NOMO-1 treated with DMSO at 0.1 percent for 48 hours (cell line): ENCODE measurements at regions not wholly inside any gene's neighbourhood (a gene's known extent, or its start where the extent isn't known, plus 50 kb on each side); places are given as distances from the start of the nearest gene placed in this dataset.

Experiments
- DNase-seq: peaks from one replicate; lab custom pipeline; 2025; ENCODE audit not compliant: unreplicated experiment; lab: John Stamatoyannopoulos, UW

DNA sequence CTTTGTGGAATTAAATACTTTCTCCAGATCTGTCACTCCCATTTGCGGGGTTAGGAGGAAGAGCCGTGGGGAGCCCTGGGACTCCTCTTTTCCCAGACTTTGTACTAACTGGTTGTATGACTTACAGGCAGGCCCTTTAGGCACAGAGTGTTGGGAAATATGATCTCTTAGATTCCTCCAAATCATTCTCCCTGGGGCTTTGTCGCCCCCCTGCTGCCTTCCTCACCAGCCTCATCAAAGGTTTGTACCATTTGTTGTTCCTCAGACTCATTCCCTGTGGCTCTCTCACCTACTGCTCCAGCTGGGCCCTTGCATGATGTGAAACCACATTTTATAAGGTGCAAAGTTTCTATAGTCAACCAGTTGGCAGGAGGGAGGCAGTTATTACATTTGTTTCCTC, 56.4 kb downstream of the CRYGS start:
- DNase-seq: no peak

DNA sequence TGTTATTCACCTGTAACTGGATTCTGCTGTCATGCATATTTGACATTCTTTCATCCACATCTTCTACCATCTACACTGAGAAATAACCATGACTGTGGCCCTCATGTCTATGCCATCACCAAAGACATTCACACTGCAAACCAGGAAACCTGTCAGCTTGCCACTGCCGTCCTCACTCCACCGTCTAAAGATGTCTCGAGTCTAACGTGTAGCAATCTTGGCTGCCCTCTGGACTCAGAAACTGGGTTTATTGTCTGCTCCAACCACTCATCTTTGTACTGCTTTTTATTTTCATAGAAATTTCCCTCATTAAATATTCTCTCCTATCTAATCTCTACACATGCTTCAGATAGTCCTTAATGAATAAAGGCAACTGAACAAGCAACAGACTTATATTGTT, 57.1 kb downstream of the CRYGS start:
- no peak for DNase-seq

DNA sequence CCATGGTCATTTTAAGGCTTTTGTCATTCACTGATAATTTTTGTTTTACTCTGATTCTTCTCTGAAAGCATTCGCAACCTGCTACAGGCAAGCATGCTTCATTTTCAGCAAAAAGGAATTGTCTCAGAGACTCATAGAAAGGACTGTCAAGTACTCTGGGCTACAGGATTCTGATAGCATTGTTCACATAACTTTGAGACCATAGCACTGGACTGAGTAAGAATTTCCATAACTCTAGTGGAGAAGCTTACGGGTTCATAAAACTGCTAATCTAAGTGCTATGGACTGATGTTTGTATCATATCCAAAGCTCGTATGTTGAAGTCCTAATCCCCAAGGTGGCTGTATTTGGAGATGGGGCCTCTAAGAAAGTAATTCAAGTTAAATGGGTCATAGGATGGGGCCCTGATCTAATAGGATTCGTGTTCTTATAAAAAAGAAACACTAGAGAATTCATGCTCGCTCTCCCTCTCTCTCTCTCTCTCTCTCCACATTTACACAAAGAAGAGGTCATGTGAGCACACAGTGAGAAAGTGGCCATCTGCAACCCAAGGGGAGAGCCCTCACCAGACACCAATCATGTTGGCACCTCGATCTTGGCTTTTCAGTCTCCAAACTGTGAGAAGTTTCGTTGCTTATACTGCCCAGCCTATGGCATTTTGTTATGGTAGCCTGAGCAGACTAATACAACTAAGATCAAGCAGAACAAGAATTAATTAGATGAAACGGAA, 60.4 kb downstream of the CRYGS start:
- DNase-seq: no peak

DNA sequence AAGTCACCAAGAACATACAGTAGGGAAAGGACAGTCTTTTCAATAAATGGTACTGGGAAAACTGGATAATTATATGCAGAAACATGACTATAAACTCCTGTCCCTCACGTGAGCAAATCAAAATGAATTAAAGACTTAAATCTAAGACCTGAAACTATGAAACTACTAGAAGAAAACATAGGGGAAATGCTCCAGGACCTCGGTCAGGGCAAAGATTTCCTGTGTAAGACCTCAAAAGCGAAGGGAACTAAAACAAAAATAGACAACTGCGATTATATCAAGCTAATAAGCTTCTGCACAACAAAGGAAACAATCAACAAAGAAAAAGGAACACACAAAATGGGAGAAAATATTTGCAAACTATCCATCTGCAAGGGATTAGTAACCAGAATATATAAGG, 62.7 kb downstream of the CRYGS start:
- DNase-seq: peak; percentile 37

DNA sequence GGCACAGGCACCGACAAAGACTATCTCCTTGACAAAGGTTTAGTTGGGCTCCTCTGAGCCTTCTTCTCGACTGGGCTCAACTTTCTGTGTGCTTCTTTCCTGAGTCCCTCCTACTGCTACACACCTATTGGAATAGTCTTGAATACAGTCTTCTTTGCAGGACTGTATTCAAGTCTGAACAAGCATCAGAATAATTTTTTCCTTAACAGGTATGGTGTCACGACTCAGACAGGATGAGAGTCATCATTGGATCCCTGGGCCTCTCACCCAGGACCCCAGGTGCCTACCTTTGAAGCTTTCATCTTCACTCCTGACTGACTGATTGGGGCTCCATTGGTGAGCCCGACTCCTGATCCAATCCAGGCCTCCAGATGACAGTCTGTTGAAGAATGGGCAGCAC, 66.3 kb downstream of the CRYGS start:
- no peak for DNase-seq

DNA sequence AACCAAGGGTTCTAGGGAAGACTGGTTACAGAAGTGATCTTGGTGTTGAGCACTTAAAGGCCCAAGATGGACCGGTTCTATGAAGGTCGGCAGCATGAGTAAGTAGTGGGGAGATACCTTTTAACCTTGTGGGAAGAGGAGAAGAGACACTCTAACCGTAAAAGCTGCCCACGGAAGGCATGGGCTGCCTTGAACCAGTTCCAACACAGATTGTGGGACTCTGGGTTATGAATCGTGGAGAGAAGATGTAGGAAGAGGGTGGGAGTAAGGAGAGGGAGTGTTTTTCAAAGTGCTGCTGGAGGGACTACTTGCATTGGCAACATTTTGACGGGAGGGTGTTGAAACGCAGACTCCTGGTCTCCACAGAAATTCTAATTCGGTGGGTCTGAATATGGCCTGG, 67.1 kb downstream of the CRYGS start:
- no peak for DNase-seq

DNA sequence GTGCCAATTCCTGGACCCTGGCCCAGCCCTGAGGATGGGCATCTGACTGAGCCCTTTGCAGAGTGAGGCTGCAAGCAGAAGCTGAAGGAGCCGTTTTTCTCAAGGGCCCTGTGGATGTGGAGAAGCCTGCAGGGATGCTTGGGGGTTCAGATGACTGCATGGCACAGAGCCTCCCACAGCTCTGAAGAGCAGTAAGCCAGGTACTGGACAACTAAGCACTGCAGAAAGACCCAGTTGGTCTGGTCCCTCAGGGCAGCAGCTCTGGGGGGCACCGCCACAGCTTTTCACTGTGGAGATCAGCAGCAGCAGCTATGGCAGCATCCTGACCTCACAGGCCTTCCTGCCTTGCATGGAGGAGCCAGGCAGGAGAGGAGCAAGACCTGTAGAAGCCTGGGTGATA, 67.6 kb downstream of the CRYGS start:
- no peak for DNase-seq

DNA sequence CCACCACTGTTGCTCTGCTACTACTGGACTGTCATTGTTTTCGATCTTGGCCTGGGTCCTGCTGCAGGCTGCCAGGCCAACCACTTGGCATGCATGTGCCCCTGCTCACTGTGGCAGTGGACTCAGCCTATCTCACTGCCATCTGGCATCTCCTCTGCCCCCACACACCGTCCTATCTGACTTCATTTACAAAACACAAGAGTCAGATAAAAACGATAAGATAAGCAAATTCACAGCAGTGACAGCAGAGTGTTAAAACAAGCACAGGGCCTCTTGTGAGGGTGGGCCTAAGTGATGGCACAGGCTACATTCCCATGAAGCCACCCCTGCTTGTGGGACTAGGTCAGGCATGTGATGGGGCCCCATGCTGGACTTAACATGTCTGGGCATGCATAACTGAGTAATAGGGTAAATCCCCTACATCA, 68.1 kb downstream of the CRYGS start:
- no peak for DNase-seq

DNA sequence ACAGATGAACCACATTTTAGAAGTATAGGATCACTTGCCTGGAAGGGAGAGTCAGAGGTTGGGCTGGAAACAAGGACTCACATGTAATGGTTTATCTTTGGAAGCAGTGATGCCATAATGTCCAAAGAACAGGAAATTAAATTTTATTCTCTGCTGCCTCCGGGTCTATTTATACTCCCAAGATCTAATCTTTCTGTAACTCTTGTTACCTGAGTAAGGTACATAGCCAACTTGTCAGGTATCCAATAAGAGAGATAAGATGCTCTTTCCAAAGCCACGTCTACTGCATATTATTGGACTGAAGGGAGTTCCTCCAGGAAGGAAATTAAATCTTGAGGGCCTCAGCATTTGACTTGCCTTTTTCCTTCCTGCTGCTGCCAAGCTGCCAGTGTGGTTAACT, 71.0 kb downstream of the CRYGS start:
- DNase-seq: no peak

DNA sequence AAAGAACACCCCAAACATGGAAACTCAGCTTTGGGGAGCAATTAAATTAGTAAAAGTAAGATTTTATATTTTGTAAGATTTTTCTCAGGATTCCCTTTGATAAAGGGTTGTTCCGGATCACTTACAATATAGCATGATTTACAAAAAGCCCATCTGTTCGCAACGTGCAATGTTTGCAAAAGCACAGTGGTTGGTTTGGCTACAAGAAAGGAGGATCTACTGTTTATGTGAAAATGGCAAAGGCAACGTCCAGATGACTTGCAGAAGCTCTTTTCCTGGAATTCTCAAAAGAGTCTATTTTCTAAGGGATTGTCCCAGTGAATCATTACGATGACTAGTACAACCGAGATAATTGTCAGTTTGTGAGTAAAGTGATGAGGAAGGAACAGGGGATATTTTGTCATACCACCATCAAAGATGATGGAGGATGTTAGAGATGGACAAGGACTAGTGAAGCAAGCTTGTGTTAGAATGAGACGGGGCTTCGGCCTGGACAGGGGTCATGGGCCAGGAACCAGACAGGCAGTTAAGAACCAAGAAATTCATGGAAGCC, 71.6 kb downstream of the CRYGS start:
- no peak for DNase-seq

DNA sequence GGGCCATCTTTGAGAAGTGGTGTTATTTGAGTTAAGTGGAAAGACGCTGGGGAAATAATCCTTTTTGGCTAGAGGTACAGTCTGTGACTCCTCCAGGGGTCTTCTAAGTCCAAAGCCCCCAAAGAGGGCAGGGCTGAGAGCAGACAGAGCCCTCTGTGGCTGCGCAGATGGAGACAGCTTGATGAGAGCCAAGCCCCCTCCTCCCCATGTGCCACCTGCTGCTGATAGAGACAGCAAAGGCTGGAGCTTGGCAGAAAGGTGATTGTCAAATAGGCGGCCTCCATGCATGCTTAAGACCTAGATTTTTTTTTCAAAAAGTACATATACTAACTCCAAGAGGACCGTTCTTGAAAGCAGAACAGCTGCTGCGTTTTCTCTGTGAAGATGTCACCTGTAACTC, 72.4 kb downstream of the CRYGS start:
- no peak for DNase-seq

DNA sequence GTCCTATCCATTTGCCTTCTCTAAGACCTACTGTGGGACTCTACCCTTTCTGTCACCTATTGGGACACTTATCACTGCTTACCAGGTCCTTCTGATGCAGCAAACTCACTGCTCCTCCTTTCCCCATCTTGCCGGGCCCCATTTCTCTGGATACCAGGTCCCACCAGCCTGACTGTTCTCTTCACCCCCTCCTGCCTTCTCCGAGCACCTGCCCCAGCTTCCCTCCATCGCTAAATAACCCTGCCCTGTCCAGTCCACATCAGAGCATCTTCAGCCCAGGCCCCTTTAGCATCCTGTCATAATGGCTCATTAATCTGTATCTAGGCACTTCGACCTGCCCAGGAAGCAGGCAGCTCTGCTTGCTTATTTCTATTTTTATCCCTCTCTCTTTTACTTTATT, 74.7 kb downstream of the CRYGS start:
- DNase-seq: no peak

DNA sequence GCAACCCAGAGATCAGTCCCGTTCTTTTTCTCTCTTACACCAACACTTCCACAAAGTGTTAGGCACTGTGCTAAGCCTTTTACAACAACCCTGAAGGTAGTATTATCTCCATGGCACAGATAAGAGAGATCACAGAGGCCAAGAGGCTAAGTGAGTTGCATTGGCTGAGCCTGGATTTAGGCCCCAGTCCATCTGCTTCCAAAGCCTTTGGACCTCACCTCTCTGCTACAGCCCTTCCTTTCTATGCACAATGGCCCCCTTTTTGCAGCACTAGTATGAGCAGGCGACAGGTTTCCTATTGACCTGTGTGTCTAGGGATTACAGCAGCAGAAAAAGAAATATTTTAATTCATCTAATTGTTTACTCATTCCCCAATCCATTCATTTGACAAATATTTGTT, 76.2 kb downstream of the CRYGS start:
- DNase-seq: no peak

DNA sequence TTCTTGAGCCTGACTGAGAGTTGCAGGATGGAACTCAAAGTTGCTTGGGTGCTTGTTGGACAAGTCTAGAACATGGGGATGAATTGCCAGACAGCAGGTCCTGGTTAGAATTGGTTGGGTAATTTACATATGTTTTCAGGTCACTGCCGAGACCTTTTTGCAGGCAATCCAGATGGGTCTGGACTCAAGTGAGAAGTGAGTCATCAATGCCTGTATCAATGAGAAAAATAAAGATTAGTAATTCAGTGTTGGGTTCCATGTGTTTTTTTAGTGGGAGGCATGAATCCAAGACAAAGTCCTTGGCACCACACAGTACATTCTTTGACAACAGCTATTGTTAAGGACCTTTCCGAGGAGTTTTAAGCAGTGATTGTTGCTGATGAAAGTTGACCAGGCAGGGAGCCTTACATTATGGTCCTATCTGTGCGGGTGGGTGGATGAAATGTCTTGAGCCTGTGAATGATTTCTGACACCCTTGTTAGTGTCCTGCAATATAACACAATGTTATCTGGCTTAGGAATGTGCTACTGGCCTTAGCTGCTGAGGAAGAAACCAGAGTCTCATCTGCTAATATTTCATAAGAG, 77.7 kb downstream of the CRYGS start:
- DNase-seq: no peak

DNA sequence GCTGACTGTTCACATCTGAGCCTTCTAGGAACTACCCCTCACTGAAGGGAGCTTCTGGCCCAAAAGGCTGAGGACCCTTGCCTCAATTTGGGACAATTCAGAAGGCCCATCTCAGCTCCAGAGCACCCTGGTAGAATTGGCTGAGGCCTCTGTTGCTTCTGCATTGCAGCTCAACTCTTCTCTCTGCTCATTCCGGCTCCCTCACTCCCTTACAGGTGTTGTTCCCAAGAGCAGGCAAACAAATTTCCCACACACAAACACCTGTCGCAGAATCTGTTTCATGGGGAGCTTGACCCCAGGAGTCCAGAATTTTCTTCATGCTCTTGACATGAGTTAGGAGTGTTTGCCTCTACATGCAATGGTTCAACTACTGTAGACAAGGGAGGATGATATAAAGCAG, 78.7 kb downstream of the CRYGS start:
- DNase-seq: no peak

DNA sequence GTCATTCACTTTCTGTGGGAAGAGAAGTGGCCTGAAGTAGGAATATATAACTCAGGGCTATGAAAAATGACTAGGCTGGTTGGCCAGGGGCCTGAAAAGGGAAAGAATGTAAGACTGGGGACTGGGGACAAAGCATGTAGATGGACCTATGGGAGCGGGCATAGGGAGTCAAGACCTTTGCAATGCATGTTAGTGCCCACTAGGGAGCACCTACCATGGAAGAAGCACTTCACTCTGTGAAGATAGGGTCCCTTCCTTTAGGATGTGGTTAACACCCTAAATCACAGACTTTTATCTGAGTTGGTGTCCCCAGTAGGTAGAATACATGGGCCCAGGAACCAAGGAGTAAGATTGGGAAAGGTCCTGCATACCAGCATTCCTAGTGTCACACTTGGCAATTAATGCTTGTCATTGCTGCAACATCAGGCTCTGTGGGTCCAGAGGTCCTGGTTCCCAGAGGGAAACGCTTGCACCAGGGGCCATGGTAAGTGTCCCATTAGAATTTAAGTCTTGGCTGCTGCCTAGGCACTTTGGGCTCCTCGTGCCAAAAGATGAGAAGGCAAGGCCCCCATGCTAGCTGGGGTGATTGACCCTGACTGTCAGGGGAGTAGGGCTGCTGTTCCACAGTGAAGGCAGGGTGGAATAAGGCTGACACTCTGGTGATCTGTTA, 79.6 kb downstream of the CRYGS start:
- no peak for DNase-seq

DNA sequence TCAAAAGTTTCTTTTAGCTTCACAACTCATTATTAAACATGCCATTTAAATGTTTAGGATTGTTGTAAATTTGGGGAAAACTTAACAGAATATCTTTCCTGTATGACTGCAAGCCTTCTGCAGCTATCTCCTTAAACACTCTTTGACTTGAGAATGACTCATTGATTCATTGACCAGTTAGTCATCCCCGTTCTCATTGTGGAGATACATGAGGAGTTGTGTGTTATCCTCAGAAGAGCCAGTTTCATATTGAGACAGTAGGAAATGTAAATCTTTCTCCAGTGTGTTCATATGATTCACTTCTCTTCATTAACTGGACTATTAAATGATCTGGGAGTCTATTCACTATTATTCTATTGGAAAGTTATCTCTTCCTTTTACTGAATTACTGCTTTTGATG, 83.0 kb downstream of the CRYGS start:
- DNase-seq: peak; percentile 21

DNA sequence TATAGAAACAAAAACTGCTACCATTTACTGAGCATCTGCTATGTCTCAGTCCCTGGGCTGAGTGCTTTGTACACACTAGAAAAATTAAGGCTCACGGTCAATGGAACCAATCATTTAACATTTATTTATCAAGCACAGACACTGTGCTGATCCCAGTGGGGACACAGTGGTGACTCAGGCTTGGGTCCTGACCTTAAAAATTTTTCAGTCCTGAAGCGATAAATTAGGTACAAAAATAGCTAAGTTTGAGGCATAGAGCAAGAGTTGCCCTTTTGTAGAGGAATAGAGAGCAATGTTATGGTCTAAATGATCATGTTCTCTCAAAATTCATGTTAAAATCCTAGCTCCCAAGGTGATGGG, 85.1 kb downstream of the CRYGS start:
- DNase-seq: no peak

DNA sequence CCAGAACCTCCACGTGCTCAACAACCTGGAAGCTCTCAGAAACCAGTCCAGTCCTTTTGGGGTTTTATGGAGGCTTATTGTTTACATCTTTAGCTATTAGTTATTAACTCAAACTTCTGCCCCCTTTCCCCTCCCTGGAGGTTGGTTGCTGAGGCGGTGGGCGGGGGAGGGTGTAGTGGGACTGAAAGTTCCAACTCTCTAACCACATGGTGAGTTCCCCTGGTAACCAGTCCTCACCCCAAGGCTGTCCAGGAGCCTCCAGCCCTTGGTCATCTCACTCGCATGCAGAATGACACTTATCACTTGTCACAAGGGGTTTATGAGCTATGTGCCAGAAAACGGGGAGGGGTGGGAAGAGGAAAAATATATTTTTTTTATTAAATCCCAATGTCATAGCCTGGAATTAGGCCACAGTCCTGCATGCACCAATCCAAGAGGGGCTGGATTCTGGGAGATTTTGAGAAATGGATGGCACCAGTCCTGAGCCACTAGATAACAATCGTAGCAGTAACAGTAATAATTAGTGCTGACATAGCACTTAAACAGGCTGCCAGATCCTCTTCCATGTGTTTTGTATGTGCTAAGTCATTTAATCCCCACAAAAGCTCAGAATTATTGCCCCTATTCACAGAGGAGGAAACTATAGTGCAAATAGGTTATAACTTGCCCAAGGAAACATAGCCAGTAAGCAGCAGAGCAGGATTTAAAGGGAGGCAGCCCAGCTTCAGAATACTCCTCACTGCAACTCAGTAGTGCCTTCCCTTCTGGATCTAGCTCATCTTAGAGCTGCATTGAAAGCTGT, 85.7 kb downstream of the CRYGS start:
- DNase-seq: no peak

DNA sequence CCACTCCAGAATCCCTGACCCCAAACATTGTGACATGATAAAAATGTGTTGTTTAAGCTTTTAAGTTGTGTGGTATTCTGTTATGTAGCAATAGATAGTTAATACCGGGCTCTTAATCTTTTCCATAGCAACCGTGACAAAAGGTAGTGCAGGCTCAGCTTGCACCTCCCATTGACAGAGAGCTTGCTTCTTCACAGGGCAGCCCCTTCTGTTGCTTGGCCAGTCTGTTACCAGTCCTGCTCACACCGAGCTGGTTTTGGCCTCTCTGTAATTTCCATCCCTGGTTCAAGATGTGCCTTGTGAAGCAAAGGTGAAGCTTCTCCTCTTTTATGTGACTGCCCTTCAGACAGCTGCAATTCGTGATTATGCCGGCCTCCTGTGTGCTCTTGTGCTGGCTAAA, 86.9 kb downstream of the CRYGS start:
- DNase-seq: no peak

DNA sequence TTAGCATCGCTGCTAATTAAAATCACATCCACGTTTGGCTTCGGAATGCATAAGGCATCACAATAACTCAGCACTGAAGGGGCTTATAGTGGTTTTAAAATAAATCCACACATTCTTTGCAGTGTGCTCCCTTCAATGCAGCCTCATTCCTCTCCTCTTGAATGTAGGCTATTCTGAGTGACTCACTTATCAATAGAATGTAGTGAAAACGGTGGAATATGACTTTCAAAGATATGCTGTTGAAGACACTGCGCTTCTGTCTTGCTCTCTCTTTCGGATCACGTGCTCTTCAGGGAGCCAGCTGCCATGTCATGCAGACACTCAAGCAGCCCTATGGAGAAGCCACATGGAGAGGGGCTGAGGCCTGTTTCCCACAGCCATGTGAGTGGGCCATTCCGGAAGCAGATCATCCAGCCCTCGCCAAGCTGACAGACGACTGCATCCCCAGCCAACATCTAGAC, 87.4 kb downstream of the CRYGS start:
- no peak for DNase-seq
